Stimulated activated CD4-positive, alpha-beta T cell treated with anti-CD3 and anti-CD28 coated beads, Interleukin-2, amount 100 ng/mL, for 4 hours (primary cell): ENCODE measurements at regions not wholly inside any gene's neighbourhood (a gene's known extent, or its start where the extent isn't known, plus 50 kb on each side); places are given as distances from the start of the nearest gene placed in this dataset.
"Not testable (repeated sequence)": the region's sequence is repeated elsewhere in the genome, so short reads cannot be mapped to it uniquely, and the experiment has no call there.

ENCODE experiments used
- DNase-seq: peaks from one replicate; pipeline ENCODE4 v3.0.0-alpha.2; 2020; ENCODE audit warnings: low read depth

DNA sequence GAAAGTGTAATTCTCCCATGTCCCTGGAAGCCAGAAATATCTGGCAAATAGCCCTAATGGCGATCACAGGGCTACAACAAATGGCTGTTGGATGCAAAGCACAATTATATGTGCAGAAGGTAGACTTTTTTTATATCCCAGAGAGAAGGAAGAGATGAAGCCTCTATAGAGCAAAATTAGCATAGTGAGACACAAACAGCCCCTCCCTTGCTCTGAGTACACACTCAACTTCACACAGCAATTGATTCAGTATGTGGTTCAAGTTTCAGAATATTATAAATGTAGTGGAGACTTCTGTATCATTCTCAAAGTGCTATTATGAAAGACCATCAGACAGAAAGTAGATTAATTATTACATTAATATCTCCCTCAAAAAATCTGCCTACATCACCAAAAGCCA is 246.5 kb upstream of the TBX18 start:
- no peak for DNase-seq

DNA sequence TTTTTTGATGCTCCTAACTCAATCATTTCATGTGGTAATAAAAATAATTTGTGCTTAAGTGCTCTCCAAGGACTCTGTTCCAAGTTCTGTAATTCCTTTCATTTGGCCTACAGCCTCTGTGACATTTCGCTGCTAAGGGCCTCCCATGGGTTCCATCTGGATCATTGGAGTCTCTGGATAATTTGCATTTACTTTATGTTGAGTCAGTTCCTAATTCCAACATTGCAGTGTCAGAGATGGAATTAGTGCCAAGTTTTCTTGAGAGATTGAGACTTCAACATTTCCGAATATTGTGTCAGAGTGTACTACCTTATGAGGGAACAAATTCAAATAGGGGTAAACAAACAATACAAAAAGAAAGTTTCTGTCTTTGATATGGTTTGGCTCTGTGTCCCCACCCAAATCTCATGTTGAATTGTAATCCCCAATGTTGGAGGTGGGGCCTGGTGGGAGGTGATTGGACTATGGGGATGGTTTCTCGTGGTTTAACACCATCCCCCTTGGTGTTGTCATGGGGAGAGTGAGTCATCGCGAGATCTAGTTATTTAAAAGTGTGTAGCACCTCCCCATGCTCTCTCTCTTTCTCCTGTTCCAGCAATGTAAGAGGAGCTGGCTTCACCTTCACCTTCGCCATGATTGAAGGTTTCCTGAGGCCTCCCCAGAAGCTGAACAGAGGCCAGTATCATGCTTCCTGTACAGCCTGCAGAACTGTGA is 244.1 kb upstream of the TBX18 start:
- no peak for DNase-seq

DNA sequence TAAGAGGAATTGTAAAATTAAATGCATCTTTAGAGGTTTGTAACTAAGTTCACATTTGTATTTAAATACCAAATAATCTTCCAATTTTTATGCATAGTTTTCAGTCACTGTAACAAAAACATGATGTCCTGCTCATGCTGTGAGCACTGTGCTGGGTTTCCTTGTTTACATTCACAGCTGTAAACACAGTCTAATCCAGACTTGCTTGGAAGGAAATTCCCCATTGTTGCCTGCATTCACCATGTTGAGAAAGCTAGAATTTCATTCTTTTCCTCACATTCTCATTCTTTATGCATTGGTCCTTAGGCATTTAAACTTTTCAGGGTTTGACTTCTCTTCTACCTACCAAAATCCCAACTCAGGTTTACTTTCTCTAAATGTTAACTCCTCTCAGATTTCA is 242.0 kb upstream of the TBX18 start:
- no peak for DNase-seq

GRCh38 chr6:85005494-85005893 is 241.1 kb upstream of the TBX18 start:
- DNase-seq: no peak

DNA sequence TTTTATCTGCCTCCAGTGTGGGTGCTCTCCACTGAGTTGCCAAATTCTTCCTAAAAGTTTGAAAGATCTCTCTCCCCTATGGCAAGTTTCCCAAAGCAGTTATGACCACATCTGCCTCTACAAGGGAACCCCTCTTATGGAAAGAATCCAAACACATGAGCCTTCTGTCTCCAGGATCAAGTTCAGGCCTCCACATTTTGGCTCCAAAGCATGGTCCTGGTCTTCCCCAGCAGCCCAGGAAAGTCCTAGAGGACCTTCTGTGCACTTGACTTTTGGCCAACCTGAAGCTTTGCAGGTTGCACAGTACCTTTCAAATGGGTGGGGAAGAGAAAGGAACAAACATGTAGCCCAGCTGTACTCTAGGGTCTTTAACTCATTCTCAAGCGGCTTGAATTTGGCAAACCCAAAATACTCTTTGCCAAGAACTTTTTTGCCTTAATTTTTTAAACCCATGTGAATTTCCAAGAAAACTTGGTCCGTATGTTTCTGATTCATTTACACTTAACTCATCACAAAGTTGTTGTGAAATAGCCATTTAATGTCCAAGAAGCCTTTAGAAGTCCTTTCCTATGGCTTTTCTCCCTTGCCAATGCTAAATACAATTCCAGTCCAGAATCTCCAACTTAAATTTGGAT is 240.1 kb upstream of the TBX18 start:
- DNase-seq: no peak

DNA sequence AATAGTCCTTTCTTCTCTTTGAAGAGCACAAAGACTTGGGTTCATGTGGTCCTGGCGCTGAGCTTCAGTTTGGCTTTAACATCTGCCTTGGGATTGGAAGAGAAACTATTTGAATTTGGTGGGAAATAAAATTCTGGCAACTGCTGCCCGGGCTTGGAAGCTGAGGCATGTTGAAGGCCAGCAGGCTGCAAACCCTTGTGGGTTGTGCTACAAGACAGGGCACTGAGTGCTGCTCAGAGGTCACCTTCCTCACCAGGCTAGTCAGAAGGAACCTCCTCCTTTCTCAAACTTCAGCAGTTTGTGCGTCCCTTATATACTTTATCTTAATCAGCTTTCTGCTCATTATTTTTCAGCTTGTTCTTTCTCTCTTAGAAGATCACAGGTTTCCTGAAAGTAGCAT is 238.4 kb upstream of the TBX18 start:
- DNase-seq: no peak

DNA sequence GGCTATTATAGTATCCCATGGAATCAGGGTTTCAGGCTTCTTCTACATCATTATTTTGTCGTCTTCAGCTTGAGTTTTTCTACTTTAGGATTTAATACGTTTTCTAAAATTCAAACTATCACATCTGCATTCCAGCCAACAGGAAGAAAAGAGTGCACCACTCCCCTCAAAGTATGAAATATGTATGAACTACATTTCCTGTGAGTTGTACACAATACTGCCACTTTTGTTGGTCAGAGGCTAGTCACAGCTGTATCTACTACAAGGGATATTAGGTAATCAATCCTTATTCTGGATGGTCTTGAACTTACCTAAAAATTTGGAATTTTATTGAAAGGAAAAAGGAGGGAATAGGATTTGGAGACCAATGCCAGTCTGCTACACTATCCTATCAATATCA is 235.6 kb upstream of the TBX18 start:
- no peak for DNase-seq

DNA sequence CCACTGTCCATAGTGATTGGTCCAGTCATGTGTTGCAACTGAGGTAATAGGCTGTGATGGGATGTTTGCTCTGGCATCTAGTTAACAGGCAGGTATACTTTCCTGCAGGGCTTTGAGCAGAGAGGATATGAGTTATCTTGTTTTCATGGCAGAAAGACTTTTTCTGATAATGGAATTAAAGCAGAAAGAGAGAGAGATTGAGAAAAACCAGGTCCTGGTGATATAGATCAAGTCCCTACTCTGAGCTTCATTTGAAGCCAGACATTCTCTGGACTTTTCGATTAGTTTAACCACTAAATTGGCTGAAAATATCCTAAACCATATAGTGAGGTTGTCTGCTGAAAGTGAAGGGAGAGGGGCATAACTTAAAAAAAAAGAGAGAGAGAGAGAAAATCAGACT is 233.8 kb upstream of the TBX18 start:
- no peak for DNase-seq

GRCh38 chr6:84988766-84989165 is 224.4 kb upstream of the TBX18 start:
- DNase-seq: not testable (repeated sequence)

DNA sequence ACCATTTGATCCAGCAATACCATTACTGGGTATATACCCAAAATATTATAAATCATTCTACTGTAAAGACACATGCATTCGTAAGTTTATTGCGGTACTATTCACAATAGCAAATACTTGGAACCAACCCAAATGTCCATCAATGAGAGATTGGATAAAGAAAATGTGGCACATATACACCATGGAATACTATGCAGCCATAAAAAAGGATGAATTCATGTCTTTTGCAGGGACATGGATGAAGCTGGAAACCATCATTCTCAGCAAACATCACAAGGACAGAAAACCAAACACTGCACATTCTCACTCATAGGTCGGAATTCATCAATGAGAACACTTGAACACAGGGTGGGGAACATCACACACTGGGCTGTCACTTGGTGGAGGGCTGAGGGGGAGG is 221.1 kb upstream of the TBX18 start:
- not testable (repeated sequence) for DNase-seq

DNA sequence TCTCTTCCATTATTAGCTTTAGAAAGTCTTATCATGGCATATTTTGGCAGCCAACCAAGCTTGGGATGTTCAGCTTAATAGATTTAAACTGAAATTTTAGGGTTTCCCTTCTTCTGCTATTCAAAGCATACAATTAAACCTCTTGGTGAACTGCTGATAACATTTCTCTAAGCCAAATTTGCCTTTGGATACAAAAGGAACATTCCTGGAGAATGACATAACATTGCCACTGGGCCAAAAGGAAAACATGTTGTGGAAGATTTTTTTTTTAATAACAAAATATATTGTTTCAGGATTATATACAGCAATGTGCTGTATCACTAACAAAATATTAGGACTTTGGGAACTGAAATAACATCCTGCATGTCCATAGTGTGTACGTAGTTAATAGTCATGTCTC is 215.1 kb upstream of the TBX18 start:
- no peak for DNase-seq

- DNase-seq: no peak
Observed at GRCh38 chr6:84977363-84977705, 212.9 kb upstream of the TBX18 start.

- no peak for DNase-seq
Observed at GRCh38 chr6:84976526-84977362, 212.3 kb upstream of the TBX18 start.

DNA sequence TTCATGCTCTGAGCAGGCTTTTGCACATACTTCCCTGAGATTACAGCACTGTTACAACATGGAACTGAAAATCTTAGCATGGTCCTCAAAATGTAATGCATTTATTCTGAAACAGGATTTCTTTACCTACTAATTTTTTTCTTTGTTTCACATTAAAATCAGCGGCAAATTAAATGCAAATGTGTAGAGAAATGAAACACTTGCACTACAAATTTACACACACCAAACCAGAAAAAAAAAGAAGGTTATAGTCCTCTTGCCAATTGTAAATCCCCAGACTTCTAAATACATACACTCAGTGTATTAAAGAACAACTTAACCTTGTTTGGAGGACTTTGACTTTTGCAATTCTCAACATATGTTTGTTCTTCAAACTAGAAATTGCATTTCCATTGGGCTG is 210.9 kb upstream of the TBX18 start:
- DNase-seq: no peak

DNA sequence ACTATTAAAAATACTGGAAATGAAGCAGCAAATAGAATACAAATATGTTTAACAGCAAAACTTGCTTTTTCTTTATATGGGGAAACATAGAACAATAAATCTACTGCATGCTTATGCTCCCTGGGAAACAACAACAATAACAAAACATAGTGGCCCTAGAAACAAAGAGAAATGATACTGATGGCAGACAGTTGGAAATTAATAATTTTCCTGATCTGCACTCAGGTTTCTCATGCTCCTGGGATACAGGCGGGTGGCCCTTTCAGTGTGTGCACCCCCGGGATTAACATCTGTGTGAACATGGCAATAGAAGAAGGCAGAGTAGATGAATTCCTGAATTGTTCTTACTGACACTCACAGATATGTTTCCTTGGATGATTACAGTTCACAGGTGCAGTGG is 209.2 kb upstream of the TBX18 start:
- no peak for DNase-seq

GRCh38 chr6:84967965-84968364 is 203.6 kb upstream of the TBX18 start:
- DNase-seq: no peak

GRCh38 chr6:84967389-84967788 is 203.0 kb upstream of the TBX18 start:
- no peak for DNase-seq

- no peak for DNase-seq
Observed at GRCh38 chr6:84953111-84953755, 188.8 kb upstream of the TBX18 start.

- not testable (repeated sequence) for DNase-seq
Observed at GRCh38 chr6:84944926-84945325, 180.5 kb upstream of the TBX18 start.

GRCh38 chr6:84943905-84944304 is 179.5 kb upstream of the TBX18 start:
- no peak for DNase-seq

DNA sequence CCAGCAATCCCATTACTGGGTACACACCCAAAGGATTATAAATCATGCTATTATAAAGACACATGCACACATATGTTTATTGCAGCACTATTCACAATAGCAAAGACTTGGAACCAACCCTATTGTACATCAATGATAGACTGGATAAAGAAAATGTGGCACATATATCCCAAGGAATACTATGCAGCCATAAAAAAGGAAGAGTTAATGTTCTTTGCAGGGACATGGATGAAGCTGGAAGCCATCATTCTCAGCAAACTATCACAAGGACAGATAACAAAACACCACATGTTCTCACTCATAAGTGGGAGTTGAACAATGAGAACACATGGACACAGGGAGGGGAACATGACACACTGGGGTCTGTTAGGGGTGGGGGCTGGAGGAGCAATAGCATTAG is 177.2 kb upstream of the TBX18 start:
- DNase-seq: not testable (repeated sequence)

DNA sequence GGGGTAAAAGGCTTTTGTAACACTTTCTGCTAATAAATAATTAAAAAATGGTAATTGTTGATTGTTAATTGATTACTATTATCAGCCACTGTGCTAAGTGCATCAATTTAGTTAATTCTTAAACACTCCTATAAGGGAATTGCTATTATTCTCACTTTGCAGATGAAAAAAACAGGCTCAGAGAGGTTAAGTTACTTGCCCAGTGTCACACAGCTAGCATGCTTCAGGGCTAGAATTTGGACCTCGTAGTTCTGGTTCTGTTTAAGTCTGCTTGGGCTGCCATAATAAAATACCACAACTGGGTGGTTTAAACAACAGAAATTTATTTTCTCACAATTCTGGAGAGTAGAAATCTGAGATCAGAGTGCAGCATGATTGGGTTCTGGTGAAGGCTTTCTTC is 164.8 kb upstream of the TBX18 start:
- no peak for DNase-seq

GRCh38 chr6:84927551-84927950 is 163.2 kb upstream of the TBX18 start:
- no peak for DNase-seq
